Glomerular visceral epithelial cell (primary cell): ENCODE measurements at regions not wholly inside any gene's neighbourhood (a gene's known extent, or its start where the extent isn't known, plus 50 kb on each side); places are given as distances from the start of the nearest gene placed in this dataset.

Source experiments
- DNase-seq: peaks from one replicate; pipeline ENCODE4 v3.0.0-alpha.2; 2016; ENCODE audit errors: extremely low spot score

DNA sequence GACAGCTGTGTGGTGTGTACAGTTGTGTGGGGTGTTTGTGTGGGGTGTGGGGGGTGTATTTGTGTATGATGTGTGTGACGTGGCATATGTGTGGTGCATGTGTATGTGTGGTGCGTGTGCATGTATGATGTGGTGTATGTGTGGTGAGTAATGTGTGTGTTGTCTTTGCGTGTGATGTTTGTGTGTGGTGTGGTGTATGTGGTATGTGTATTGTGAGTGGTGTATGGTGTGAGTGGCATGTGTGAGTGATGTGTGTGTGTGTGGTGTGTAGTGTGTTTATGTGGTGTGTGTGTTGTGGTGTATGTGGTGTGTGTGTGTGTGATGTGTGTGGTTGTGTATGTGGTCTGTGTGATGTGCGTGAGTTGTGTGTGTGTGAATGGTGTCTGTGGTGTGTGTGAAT, 191.1 kb downstream of the MELK start:
- DNase-seq = no peak

GRCh38 chr9:36764364-36765076, 191.8 kb downstream of the MELK start:
- no peak for DNase-seq

- no peak for DNase-seq
Observed at GRCh38 chr9:36765077-36765390, 192.3 kb downstream of the MELK start.

GRCh38 chr9:36765468-36766341, 193.0 kb downstream of the MELK start:
- DNase-seq = peak; percentile 68

- DNase-seq = no peak
Observed at GRCh38 chr9:36768677-36769076, 196.0 kb downstream of the MELK start.

GRCh38 chr9:36770025-36770424, 197.3 kb downstream of the MELK start:
- no peak for DNase-seq

DNA sequence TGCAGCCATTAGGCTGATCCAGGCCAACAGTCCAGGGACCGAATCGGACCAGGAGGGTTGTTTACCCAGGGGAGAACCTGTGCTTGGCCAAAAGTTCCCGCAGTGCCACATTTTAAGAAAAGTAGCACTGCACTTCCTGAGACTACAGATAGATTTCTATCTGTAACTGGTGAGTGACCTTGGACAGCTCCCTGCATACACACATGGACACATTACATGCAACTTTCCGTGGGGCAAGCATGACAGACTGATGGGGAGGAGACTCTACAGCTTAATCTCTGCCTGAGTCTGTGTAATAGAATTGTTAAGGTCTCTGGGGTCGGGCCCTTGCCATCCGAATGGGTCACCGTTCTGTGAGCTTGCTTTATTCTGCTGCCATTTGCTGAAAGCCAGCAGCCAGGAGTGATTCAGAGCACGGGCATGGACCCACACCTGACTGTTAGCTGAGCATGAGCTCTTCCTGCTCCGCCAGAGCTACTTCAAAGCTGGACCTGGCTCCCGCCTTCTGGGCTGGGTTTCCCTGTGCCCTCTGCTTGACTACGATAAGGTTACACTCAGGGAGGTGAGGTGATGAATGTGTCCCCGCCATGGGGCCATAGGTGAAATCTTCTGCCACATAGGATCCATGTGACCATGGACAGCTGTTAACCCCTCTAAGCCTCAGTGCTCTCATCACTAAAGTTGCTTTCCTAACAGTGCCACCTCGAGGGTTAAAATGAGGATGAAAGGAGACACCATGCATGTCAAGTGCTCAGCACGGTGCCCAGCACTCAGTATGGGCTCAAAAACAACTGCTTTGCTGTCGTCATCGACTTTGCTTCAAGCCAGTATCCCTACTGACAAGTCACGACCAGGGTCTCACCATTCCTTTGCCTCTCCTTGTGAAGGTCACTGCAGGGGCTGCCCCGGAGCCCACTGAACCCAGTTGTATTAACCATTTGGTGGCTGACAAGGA, 200.0 kb downstream of the MELK start:
- DNase-seq = peak; percentile 20

DNA sequence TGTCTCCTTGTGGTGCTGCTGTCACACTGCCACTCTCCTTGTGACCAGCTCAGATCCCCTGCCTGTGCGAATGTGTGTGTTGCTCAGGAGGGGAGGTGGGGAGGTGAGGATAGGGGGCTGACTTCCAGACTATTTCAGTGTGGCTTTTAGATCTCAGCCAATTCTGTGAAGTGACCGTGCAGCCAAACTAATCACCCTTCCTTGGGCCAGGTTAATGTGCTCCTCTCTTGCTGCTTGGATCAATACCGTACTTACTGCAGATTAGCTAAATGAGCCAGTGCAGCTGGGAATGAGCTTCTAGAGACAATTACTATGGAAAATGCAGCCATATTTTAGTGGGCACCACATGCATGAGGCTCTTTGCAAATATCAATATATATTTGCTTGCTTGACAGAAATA, 206.0 kb downstream of the MELK start:
- no peak for DNase-seq

DNA sequence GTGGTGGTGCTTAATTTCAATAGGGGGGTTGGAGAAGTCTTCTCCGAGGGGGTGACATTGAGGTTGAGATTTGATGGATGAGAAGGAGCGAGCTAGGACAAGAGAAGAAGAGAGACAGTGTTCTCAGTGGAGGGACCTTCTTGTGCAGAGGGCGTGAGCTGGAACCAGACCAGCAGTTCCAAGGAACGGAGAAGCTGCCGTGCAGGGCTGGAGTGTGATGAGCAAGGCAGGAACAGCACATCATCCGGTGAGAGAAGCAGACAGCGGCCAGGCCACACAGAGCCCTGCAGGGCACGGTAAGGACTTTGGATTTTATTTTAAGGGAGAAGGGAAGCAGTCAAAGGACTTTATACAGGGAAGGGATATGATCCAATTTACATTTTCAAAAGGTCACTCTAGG, 206.9 kb downstream of the MELK start:
- no peak for DNase-seq

- no peak for DNase-seq
Observed at GRCh38 chr9:36780186-36780585, 207.5 kb downstream of the MELK start.

GRCh38 chr9:36781533-36781932, 208.8 kb downstream of the MELK start:
- DNase-seq = peak; percentile 40
